ENCODE measurements at regions not wholly inside any gene's neighbourhood (a gene's known extent, or its start where the extent isn't known, plus 50 kb on each side); places are given as distances from the start of the nearest gene placed in this dataset.

GRCh38 chr7:114755856-114756255, 166.0 kb upstream of the MDFIC start:
- no peak for DNase-seq (ENCODE audit: low read depth)

DNA sequence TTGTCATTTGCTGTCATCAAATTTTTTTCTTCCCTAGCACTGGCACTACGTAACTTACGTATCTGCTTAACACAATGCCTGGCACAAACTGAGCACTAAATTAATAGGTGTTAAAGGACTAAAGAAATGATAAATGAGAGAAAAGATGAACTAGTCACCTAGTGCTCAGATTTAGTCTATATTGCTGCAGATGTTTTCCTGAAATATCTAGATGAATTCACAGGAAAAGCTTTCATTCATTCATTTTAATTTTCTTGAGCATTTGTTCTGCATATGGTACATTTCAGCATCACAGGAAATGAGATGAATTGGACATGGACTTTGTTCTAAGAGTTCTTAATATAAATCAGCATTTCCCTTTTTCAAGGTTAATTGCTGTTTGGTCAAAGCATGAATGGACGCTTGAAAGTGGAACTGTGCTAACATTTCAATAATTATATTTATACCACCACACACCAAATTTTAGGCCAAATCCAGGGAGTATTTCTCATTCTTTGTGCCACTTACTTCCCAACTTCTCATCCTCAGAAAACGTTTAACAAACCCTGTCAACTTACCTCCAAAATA, 163.2 kb upstream of the MDFIC start:
- no peak for DNase-seq (ENCODE audit: low read depth)

DNA sequence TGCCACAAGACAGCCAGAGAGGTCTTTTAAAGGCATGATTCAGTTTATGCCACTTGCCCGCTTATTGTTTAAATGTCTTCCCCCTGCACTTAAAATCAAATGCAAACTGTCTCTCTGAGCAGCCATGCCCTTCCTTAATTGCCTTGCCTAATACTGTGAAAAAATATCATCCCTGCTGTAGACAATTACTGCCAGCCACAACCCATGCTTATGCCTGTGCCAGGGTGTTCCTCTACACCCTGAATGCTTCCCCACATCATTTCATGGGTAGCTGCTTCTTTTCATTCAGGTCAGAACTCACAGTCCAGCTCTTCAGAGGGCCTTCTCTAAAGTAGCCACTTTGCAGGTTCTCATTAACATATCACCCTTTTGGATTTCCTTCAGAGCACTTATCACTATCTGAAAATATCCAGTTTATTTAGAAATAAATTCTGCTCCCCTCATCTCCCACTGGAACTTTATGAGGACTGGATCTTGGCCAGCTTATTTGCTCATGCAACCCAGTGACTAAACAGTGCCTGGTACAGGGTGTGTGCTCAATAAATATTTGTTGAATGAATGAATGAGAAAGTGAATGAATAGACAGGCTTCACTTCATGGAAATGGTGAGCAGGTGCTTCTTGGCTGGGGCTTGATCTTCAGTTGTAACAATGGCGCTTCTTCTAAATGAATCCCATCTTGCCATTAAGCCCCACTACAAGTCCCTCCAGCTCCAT, 162.4 kb upstream of the MDFIC start:
- DNase-seq (ENCODE audit: low read depth) = no peak

DNA sequence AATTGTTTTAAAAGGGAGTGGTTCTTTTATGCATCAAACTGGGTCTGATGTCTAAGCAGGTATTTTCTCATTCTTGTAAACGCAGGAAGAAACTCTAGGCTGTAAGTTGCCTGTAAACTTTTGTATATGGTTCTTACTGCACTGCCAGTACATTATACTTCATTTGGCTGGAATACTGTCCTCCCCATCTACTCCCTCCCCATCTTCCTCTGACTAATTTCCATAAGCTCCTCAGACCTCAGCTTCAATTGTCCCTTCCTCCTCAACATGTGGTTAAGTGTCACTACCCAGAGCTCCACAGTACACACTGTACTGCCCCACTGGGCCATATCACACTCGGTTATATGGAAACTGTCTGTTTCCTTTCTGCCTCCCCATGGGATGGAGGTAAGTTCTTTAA, 161.4 kb upstream of the MDFIC start:
- no peak for DNase-seq (ENCODE audit: low read depth)

DNA sequence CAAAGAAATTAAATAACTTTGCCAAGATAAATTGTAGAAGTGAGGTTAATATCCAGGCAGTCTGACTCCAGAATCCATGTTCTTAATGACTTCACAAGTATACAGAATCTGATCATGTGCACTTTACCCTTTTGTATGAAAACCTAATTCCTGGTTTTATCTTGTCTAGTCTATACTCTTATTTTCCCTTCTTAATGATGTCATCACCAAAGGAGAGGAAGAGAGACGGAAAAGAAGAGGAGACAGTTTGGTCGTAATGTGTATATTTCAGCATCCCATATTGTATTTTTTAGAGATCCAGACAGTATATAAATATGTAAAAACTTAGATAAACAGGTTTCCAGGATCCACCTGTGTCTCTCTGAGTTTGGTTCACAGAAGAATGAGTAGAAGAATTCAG, 159.9 kb upstream of the MDFIC start:
- DNase-seq (ENCODE audit: low read depth) = no peak

GRCh38 chr7:114765331-114766040, 156.4 kb upstream of the MDFIC start:
- no peak for DNase-seq (ENCODE audit: low read depth)

DNA sequence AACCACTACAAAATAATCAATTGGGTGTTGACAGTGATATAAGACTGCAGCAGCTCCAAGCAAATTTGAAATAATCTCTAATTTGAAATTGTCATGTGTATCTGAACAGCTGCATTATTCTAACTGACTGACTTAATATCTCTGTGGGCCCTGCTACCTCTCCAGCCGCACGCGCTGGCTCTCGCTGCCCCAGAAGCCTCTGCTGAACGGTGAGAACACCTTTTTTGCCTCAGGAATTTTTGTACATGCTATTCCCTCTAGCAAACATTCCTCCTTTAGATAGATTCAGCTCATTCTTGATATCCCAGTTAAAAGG, 155.9 kb upstream of the MDFIC start:
- DNase-seq (ENCODE audit: low read depth) = no peak

DNA sequence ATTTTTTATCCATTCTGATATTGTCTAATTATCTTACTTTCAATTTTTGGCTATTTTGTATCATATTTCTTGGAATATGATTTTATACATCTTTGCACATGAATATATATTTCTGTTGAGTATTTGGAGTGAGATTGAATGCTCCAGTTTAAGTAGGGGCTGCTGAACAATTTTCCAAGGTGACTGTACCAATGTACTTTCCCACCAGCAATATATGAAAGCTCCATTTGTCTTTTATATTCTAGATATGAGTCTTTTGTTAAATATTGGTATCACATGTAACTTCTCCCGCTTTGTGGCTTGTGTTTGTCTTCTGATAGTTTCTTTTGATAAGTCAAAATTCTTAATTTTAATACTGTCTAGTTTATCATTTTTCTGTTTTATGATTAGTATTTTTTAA, 144.6 kb upstream of the MDFIC start:
- no peak for DNase-seq (ENCODE audit: low read depth)

DNA sequence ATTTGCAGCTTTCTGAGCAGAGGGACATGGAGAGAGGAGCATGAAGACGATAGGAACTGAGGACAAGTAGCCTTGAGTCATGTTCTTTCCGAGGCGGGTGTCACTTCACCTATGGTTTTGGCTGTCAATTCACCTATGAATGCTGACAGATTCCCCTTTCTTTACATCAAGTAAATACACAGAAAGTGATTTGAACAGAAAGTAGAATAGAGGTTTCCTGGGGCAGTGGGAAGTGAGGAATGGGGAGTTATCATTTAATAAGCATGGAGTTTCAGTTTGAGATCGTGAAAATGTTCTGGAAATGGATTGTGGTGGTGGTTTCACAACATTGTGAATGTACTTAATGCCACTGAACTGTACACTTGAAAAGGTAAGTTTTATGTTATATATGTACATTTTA, 138.4 kb upstream of the MDFIC start:
- no peak for DNase-seq (ENCODE audit: low read depth)

- no peak for DNase-seq (ENCODE audit: low read depth)
Measured at GRCh38 chr7:114784177-114784576, 137.7 kb upstream of the MDFIC start.

DNA sequence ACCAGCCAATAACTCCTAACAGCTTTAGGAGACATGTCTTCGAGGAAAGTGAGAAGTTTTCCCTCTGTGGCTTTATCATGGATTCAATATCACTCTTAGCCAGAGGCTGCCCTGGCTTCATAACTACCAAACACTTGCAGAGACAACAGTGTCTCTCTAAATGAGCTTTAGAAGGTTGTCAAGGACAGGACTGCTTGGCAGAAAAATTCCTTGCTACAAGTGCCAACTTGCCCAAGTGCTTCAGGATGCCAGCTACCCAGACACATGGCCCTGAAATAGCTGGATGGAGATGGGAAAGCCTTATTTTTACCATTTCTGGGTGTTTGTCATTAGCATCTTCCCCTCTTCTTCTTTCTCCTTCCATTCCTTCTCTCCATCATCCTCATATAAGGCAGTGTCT, 137.1 kb upstream of the MDFIC start:
- no peak for DNase-seq (ENCODE audit: low read depth)

DNA sequence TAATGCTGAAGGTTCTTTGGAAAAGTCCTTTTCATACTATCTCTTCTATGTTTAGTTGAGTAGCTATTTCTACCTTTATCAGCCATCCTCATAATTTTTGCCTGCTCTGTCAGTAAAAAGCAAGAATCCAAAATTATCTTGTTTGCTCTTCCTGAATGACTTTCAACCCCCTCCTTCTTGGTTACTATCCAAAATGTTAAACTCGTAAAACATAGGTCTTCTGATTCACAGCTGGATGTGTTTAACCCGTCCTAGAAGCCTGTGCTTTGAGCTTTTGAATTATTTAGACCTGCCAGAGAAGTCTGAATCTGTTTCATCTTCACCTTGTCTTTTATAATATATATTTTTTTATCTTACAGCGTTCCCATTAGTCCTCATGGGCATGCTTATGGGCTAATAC, 136.4 kb upstream of the MDFIC start:
- no peak for DNase-seq (ENCODE audit: low read depth)

DNA sequence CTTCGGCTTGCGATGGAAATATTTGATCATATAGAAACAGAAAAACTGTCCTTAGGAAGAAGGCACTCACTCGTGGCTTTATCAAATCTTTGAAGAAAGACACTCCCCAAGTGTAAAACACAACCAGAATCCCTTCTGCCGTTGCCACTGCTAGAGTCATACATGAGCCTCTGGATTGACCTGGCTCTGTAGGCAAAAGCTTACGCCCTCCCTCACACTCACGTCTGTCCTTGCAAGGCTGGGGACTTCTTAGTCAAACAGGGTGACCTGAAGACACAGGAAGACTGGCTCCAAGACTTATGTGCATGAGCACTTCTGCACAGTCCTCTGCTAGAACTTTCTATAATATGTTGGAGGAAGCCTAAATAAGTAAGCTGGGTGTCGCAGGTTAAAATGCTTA, 135.4 kb upstream of the MDFIC start:
- DNase-seq (ENCODE audit: low read depth) = no peak

DNA sequence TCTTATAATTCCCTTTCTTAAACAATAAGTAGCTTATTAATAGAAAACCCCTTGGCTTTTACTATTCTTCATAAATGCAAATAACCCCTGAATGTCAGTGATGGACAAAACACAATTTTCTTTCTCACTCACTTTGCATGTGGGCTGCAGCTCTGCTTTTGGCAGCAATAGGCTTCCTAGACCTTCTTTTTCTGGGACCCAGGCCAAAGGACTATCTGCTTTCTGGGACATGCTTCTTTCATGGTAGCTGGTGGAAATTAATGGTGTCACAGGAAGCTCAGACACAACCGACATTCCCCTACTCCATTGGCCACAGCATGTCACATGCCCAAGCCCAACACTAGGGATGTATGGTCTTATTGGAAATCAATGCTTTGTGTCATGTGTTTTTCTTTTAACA, 134.3 kb upstream of the MDFIC start:
- DNase-seq (ENCODE audit: low read depth) = no peak

GRCh38 chr7:114788706-114789105, 133.2 kb upstream of the MDFIC start:
- no peak for DNase-seq (ENCODE audit: low read depth)

- no peak for DNase-seq (ENCODE audit: low read depth)
Measured at GRCh38 chr7:114789161-114789560, 132.7 kb upstream of the MDFIC start.

GRCh38 chr7:114789871-114790311, 132.0 kb upstream of the MDFIC start:
- no peak for DNase-seq (ENCODE audit: low read depth)

GRCh38 chr7:114790521-114790920, 131.4 kb upstream of the MDFIC start:
- no peak for DNase-seq (ENCODE audit: low read depth)

- DNase-seq (ENCODE audit: low read depth) = no peak
Measured at GRCh38 chr7:114791771-114792170, 130.1 kb upstream of the MDFIC start.

DNA sequence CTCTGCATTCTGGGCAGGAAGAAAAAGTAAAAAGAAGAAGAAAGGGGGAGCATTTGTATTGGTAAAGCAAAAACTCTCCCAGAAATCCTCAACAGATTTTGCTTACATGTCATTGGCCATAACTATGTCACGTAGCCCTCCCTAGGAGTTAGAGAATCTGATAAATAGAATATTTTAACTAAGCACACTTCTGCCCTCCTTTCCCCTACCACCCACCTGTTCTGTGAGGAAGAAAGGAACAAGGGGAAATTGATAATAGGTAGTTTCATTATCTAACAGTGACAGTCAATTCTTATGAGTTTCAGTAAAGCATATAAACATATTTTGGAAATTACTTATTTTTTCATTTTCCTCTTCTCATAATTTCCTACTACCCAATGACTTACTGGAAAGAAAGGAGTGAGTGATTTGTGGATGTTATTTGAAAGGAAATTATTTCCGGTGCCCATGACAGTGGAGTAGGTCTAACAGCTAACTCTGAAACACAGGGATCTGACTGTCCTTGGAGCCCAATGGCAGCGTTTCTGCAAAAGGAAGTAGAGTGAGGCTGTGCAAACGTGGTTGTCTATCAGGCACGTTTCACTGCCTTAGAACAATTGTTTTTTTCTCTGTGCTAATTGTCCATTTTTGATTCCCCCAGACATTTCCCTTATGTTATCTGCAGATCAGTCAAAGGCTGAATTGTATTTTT, 128.6 kb upstream of the MDFIC start:
- no peak for DNase-seq (ENCODE audit: low read depth)

- no peak for DNase-seq (ENCODE audit: low read depth)
Measured at GRCh38 chr7:114795475-114795874, 126.4 kb upstream of the MDFIC start.

DNA sequence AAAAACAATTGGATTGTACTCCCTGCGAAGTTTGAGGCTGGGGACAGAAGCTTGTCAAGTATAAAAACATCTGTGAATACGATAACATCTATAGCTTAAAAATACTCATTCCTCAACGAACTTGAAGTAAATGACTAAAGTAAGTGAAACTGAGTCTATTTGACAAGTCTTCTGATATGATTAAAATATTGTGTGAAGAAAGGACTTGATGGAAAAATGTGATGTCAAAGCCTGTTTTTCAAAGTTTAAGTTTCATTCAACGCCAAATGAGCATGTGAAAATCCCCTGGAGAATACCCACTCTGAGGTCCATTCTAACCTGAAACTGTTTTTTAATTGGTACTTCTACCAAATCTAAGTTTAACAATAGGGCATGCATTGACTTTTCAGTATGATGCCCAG, 122.3 kb upstream of the MDFIC start:
- DNase-seq (ENCODE audit: low read depth) = no peak

- DNase-seq (ENCODE audit: low read depth) = no peak
Measured at GRCh38 chr7:114802632-114803031, 119.3 kb upstream of the MDFIC start.

Measured in activated gamma-delta T cell treated with anti-CD3 and anti-CD28 coated beads, Interleukin-2, amount 50 U/mL, for 16 hours (primary cell).